IgD-negative memory B cell (primary cell): ENCODE measurements at regions not wholly inside any gene's neighbourhood (a gene's known extent, or its start where the extent isn't known, plus 50 kb on each side); places are given as distances from the start of the nearest gene placed in this dataset.
"Not testable (repeated sequence)": the region's sequence is repeated elsewhere in the genome, so short reads cannot be mapped to it uniquely, and the experiment has no call there.

Experiments
- H3K27ac Mint-ChIP-seq, 3 donors: one replicate each; pipeline ENCODE4 v1.8.0; 2020 to 2022; ENCODE audit warnings: mild to moderate bottlenecking in 3 of 3, mixed read lengths in 3 of 3, moderate library complexity in 1 of 3
- H3K27me3 Mint-ChIP-seq: one replicate; pipeline ENCODE4 v1.8.0; 2021; ENCODE audit warnings: mixed read lengths
- H3K36me3 Mint-ChIP-seq: one replicate; pipeline ENCODE4 v1.8.0; 2020; ENCODE audit warnings: mild to moderate bottlenecking, mixed read lengths
- H3K4me1 Mint-ChIP-seq, 3 donors: one replicate each; pipeline ENCODE4 v1.8.0; 2020 to 2022; ENCODE audit warnings: mixed read lengths in 3 of 3, mild to moderate bottlenecking in 1 of 3
- H3K4me3 Mint-ChIP-seq, 4 donors: one replicate each; pipeline ENCODE4 v1.8.0; 2020 to 2022; ENCODE audit warnings: mild to moderate bottlenecking in 4 of 4, mixed read lengths in 4 of 4, moderate library complexity in 3 of 4
- H3K9me3 Mint-ChIP-seq, 3 donors: one replicate each; pipeline ENCODE4 v1.8.0; 2020 to 2021; ENCODE audit warnings: mixed read lengths in 3 of 3, mild to moderate bottlenecking in 1 of 3

DNA sequence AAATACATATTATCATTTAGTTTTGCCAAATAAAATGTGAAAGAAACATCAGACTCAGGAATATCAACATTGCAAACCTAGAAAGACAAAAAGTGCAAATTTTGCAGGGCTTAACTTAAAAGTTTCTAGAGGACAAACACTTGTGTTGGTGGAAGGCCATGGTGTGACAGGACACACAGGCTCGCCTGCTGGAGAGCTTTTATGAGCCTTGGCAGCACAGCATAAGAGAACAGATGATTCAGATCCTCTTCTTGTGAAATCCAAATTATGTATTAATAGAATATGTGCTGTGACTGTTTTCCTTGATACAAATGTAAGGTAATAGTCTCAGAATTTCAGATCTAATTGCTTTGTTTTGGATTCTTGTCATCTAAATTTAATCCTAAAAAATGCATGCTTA, 72.9 kb upstream of the ABCB5 start:
- no peaks in the 10 kb centered on the region for H3K36me3 Mint-ChIP-seq
- no peak overlapping the region for H3K4me3 Mint-ChIP-seq
- peaks cover 0 to 3% (median 0%) of the 10 kb centered on the region in 3 donors for H3K9me3 Mint-ChIP-seq
- H3K27me3 Mint-ChIP-seq = no peaks in the 10 kb centered on the region
- peaks cover 0 to 2% (median 0%) of the 10 kb centered on the region in 3 donors for H3K4me1 Mint-ChIP-seq
- no peak overlapping the region for H3K27ac Mint-ChIP-seq

GRCh38 chr7:20543500-20543899, 72.0 kb upstream of the ABCB5 start:
- peaks cover 0 to 3% (median 0%) of the 10 kb centered on the region in 3 donors for H3K9me3 Mint-ChIP-seq
- no peaks in the 10 kb centered on the region for H3K27me3 Mint-ChIP-seq
- H3K36me3 Mint-ChIP-seq = no peaks in the 10 kb centered on the region
- H3K27ac Mint-ChIP-seq = no peak overlapping the region
- H3K4me1 Mint-ChIP-seq = peaks cover 0 to 2% (median 0%) of the 10 kb centered on the region in 3 donors
- no peak overlapping the region for H3K4me3 Mint-ChIP-seq

- no peaks in the 10 kb centered on the region for H3K36me3 Mint-ChIP-seq
- peaks cover 0 to 3% (median 0%) of the 10 kb centered on the region in 3 donors for H3K9me3 Mint-ChIP-seq
- H3K4me1 Mint-ChIP-seq = peaks cover 0 to 2% (median 0%) of the 10 kb centered on the region in 3 donors
- no peak overlapping the region for H3K4me3 Mint-ChIP-seq
- no peaks in the 10 kb centered on the region for H3K27me3 Mint-ChIP-seq
- H3K27ac Mint-ChIP-seq = no peak overlapping the region
Observed at GRCh38 chr7:20545016-20545415, 70.5 kb upstream of the ABCB5 start.

DNA sequence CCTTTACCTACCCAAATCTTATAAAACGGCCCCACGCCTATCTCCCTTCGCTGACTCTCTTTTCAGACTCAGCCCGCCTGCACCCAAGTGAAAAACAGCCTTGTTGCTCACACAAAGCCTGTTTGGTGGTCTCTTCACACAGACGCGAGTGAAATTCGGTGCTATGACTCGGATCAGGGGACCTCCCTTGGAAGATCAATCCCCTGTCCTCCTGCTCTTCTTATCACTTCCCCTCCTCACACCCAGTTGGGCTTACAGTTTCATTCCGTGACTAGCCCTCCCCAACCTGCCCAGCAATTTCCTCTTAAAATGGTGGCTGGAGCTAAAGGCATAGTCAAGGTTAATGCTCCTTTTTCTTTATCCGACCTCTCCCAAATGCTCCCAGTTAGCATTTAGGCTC, 68.5 kb upstream of the ABCB5 start:
- not testable (repeated sequence) for H3K36me3 Mint-ChIP-seq, H3K27ac Mint-ChIP-seq, H3K9me3 Mint-ChIP-seq, H3K4me3 Mint-ChIP-seq, H3K4me1 Mint-ChIP-seq, H3K27me3 Mint-ChIP-seq

GRCh38 chr7:20554072-20554471, 61.4 kb upstream of the ABCB5 start:
- Mint-ChIP-seq H3K36me3 (no peaks in the 10 kb centered on the region), H3K4me3 (no peak overlapping the region), H3K27ac (no peak overlapping the region), H3K4me1 (no peaks in the 10 kb centered on the region), H3K9me3 (peaks cover 0 to 2% (median 0%) of the 10 kb centered on the region in 3 donors), H3K27me3 (no peaks in the 10 kb centered on the region)

DNA sequence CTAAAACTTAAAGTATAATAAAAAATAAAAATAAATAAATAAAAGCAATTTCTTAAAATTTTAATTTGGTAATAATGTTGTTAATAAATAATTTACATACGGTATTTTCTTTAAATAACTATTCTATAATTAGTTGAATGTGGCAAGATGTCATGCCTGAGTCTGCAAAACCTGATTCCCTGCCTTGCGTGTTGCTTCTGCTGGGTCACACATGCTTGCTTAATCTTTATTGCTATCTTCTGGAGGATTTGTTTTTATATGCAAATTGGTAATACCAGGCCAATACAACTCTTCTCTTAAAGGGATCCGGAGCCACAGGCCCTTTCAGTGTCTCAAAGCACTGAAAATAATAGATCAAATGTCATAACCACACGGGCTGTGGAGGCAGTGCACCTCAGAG, 59.4 kb upstream of the ABCB5 start:
- Mint-ChIP-seq H3K4me1 (no peaks in the 10 kb centered on the region), H3K27me3 (no peaks in the 10 kb centered on the region), H3K36me3 (no peaks in the 10 kb centered on the region), H3K27ac (no peak overlapping the region), H3K9me3 (peaks cover 0 to 2% (median 0%) of the 10 kb centered on the region in 3 donors), H3K4me3 (no peak overlapping the region)

GRCh38 chr7:20557116-20557515, 58.4 kb upstream of the ABCB5 start:
- H3K27me3 Mint-ChIP-seq = no peaks in the 10 kb centered on the region
- H3K4me1 Mint-ChIP-seq = no peaks in the 10 kb centered on the region
- no peak overlapping the region for H3K27ac Mint-ChIP-seq
- H3K9me3 Mint-ChIP-seq = peaks cover 0 to 2% (median 0%) of the 10 kb centered on the region in 3 donors
- H3K4me3 Mint-ChIP-seq = no peak overlapping the region
- no peaks in the 10 kb centered on the region for H3K36me3 Mint-ChIP-seq

DNA sequence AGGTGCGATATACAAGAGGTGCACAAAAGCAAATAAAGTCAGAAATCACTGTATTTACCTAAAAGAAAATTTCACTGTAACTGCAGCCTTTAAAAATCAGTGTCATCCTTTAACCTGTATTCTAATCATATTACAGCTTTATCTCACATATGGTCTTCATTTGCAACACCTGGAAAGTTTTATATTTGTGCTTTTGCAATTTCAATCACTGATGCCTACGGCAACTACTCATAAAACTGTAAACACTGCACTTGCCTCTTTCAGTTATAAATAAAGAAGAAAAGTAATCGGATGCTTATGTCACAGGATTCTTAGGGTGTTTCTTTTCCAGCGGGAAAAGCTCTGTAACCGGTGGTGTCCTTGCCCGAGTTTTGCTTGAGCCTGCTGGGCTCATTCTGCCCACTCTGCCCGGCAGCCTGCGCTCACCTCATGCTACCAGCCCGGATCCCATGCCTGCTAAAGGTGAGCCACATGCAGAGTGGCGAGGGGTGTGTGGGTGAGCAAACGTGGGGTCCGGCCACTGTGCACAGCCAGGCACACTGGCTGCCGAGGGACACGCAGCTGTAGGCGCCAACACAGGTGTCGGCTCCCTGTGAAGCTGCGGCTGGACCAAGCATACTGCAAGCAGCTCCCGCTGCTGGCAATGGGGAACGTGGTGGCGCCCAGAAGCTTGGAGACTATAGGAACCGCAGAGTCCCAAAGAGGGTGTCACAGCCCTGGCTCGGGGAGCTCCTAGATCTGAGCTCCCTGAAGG, 56.3 kb upstream of the ABCB5 start:
- H3K4me1 Mint-ChIP-seq = no peaks in the 10 kb centered on the region
- no peak overlapping the region for H3K27ac Mint-ChIP-seq
- H3K36me3 Mint-ChIP-seq = no peaks in the 10 kb centered on the region
- H3K27me3 Mint-ChIP-seq = no peaks in the 10 kb centered on the region
- peaks cover 0 to 1% (median 0%) of the 10 kb centered on the region in 3 donors for H3K9me3 Mint-ChIP-seq
- H3K4me3 Mint-ChIP-seq = no peak overlapping the region

DNA sequence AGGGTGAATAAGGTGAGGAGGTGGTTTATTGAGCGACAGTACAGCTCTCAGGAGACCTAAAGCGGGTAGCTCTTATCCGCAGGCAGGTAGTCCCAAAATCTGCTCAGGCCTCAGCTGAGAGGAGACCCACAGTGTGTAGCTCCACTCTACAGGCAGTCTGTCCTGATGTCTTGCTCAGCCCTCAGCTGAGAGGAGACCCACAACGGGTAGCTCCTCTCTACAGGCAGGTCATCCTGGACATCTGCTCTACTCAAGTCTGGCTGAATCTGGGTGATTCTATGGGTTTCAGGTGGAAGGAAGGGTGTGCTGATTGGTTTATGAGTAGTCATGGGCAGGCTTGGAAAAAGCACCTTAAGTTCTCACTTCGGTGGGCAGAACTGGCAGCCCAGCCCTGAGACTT, 55.6 kb upstream of the ABCB5 start:
- Mint-ChIP-seq H3K27ac (no peak overlapping the region), H3K36me3 (no peaks in the 10 kb centered on the region), H3K27me3 (no peaks in the 10 kb centered on the region), H3K9me3 (no peaks in the 10 kb centered on the region), H3K4me3 (no peak overlapping the region), H3K4me1 (no peaks in the 10 kb centered on the region)

DNA sequence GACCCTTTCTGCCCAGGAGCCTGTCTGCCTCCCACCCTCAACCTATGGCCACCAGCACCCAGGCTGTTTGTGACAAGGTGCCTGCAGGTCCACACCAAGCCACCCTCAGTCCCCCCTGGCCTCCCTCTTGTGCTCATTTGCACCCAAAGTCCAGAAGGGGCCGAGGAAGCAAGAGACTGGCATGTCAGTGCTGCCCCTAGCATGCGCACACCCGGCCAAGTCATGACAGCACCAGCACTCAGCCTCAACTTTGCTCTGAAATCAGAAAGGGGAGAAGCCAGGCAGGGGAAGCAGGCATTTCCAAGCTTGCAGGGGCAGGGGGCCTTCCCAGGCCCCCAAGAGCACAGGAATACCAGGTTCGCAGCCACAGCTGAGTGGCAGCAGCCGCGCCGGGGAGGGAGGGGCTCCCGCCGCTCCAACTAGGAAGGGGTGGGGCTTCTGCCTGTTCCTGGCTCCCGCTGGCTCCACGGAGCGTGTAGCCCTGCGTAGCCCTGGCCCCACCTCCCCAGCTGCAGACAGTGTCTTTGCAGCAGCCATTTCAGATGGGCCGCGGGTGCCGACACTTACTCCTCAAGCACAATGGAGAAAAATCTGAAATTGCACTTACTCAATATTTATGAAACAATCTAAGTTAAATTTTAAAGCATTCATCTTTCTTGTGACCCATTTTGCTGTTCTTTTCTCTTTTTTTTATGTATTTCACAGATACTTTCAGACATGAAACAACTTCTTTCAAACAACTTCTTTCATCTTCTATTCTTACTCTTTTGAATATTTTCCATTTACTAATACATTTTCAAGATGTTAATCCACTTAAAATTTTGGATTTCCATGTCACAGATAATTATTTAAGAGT, 54.9 kb upstream of the ABCB5 start:
- H3K27me3 Mint-ChIP-seq = no peaks in the 10 kb centered on the region
- H3K36me3 Mint-ChIP-seq = no peaks in the 10 kb centered on the region
- H3K27ac Mint-ChIP-seq = no peak overlapping the region
- no peak overlapping the region for H3K4me3 Mint-ChIP-seq
- H3K9me3 Mint-ChIP-seq = no peaks in the 10 kb centered on the region
- H3K4me1 Mint-ChIP-seq = no peaks in the 10 kb centered on the region

DNA sequence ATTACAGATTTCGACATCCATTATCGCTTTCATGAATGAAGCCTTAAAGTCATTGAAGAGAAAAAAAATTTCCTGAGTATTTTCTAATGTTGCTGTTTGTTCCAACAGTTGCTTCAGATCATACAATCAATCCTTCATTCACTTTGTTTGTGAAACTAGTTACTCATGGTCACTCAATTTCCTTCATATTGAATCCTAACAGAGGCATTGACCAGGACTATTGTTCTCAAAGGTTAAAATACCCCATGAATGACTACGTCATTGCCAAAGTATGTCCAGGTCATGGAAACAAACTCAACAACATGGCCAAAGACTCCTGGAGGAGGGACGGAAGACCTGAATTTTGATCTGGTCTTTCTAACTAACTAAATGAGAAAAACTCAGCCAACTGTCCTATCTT, 54.0 kb upstream of the ABCB5 start:
- no peaks in the 10 kb centered on the region for H3K4me1 Mint-ChIP-seq
- no peaks in the 10 kb centered on the region for H3K27me3 Mint-ChIP-seq
- no peaks in the 10 kb centered on the region for H3K36me3 Mint-ChIP-seq
- H3K27ac Mint-ChIP-seq = no peak overlapping the region
- H3K9me3 Mint-ChIP-seq = no peaks in the 10 kb centered on the region
- no peak overlapping the region for H3K4me3 Mint-ChIP-seq

DNA sequence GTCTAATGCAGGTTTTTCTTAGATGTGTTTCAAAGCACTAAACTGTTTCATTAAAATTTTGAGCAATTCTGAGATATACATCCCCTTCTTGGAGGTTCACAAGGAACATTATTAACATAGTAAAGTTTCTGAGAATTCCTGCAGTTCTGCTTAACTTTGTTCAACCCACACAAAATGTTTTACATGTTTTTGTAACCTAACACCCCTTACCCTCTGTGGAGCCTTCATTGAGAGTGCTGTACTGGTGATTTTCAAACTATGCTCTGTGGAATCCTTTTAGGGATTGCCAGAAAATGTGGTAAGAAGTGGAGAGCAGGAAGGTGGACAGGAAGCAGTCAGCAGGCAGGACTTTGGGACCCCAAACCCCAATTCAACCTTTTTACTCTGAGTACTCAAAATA, 53.6 kb upstream of the ABCB5 start:
- Mint-ChIP-seq H3K4me3 (no peak overlapping the region), H3K27me3 (no peaks in the 10 kb centered on the region), H3K4me1 (no peaks in the 10 kb centered on the region), H3K27ac (no peak overlapping the region), H3K9me3 (no peaks in the 10 kb centered on the region), H3K36me3 (no peaks in the 10 kb centered on the region)

- Mint-ChIP-seq H3K27ac (no peak overlapping the region), H3K4me3 (no peak overlapping the region), H3K27me3 (no peaks in the 10 kb centered on the region), H3K36me3 (no peaks in the 10 kb centered on the region), H3K9me3 (no peaks in the 10 kb centered on the region), H3K4me1 (peaks cover 0 to 2% (median 0%) of the 10 kb centered on the region in 3 donors)
Observed at GRCh38 chr7:20562461-20562860, 53.0 kb upstream of the ABCB5 start.
